MG63 (cell line): ENCODE measurements at regions not wholly inside any gene's neighbourhood (a gene's known extent, or its start where the extent isn't known, plus 50 kb on each side); places are given as distances from the start of the nearest gene placed in this dataset.
A peak's percentile ranks its signal among the peaks of the same experiment; 100 is the strongest.

Experiments used
- DNase-seq: peaks from one replicate; pipeline ENCODE4 v3.0.0-alpha.2; 2020
- H3K27me3 ChIP-seq: fragments of 250-450 bp; sonication (Bioruptor Pico); 2 replicates; pipeline ENCODE4 v1.5.1; 2020; ENCODE audit warnings: mild to moderate bottlenecking, moderate library complexity
- H3K36me3 ChIP-seq: fragments of 250-450 bp; sonication (Bioruptor Pico); 2 replicates; pipeline ENCODE4 v1.5.1; 2020; ENCODE audit warnings: mild to moderate bottlenecking, moderate library complexity
- H3K4me3 ChIP-seq: fragments of 250-450 bp; sonication (Bioruptor Pico); 2 replicates; pipeline ENCODE4 v1.5.1; 2020; ENCODE audit warnings: mild to moderate bottlenecking, moderate library complexity
- H3K9me3 ChIP-seq: fragments of 250-450 bp; sonication (Bioruptor Pico); 2 replicates; pipeline ENCODE4 v1.5.1; 2020; ENCODE audit warnings: mild to moderate bottlenecking, moderate library complexity

- no peak for DNase-seq
- Histone ChIP-seq H3K9me3 (no peaks in the 10 kb centered on the region), H3K27me3 (no peaks in the 10 kb centered on the region), H3K4me3 (no peak overlapping the region), H3K36me3 (no peaks in the 10 kb centered on the region)
Observed at GRCh38 chr12:93273834-93274564, 103.7 kb upstream of the NUDT4 start.

- Histone ChIP-seq H3K27me3 (no peaks in the 10 kb centered on the region), H3K9me3 (no peaks in the 10 kb centered on the region)
- no peak for DNase-seq
Observed at GRCh38 chr12:93274937-93275336, 102.8 kb upstream of the NUDT4 start.

GRCh38 chr12:93275589-93275988, 102.1 kb upstream of the NUDT4 start:
- H3K27me3 ChIP-seq: no peaks in the 10 kb centered on the region
- H3K9me3 ChIP-seq: no peaks in the 10 kb centered on the region
- no peak for DNase-seq
- H3K36me3 ChIP-seq: no peaks in the 10 kb centered on the region
- no peak overlapping the region for H3K4me3 ChIP-seq

More at GRCh38 chr12:93274937-93275336, 102.8 kb upstream of the NUDT4 start:
- no peak overlapping the region for H3K4me3 ChIP-seq
- no peaks in the 10 kb centered on the region for H3K36me3 ChIP-seq

GRCh38 chr12:93279565-93280412, 97.9 kb upstream of the NUDT4 start:
- H3K9me3 ChIP-seq: no peaks in the 10 kb centered on the region
- H3K36me3 ChIP-seq: no peaks in the 10 kb centered on the region
- no peak for DNase-seq
- H3K4me3 ChIP-seq: no peak overlapping the region
- no peaks in the 10 kb centered on the region for H3K27me3 ChIP-seq

GRCh38 chr12:93287149-93287548, 90.6 kb upstream of the NUDT4 start:
- no peak for DNase-seq
- Histone ChIP-seq H3K9me3 (no peaks in the 10 kb centered on the region), H3K27me3 (no peaks in the 10 kb centered on the region), H3K36me3 (no peaks in the 10 kb centered on the region), H3K4me3 (no peak overlapping the region)

- Histone ChIP-seq H3K9me3 (no peaks in the 10 kb centered on the region), H3K27me3 (no peaks in the 10 kb centered on the region), H3K4me3 (no peak overlapping the region), H3K36me3 (no peaks in the 10 kb centered on the region)
- DNase-seq: no peak
Observed at GRCh38 chr12:93288626-93289025, 89.1 kb upstream of the NUDT4 start.

GRCh38 chr12:93290391-93290790, 87.3 kb upstream of the NUDT4 start:
- Histone ChIP-seq H3K4me3 (no peak overlapping the region), H3K36me3 (no peaks in the 10 kb centered on the region), H3K27me3 (no peaks in the 10 kb centered on the region), H3K9me3 (no peaks in the 10 kb centered on the region)
- no peak for DNase-seq

DNA sequence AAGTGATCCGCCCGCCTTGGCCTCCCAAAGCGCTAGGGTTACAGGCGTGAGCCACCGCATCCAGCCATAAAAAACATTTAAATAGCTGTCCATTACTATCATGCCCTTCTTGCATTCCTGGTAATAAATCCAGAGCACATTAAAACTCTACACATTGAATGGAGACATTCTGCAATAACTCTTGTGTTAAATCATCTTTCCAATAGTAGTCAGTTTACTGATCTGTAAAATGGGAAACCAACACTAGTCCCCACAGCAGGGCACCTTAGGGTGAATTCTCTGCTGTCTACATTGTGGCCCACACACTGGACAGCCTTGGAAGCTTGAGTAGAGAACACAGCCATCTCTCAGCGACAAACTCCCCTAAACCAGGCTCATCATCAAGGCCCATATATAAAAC, 85.5 kb upstream of the NUDT4 start:
- no peaks in the 10 kb centered on the region for H3K27me3 ChIP-seq
- H3K36me3 ChIP-seq: no peaks in the 10 kb centered on the region
- DNase-seq: no peak
- H3K9me3 ChIP-seq: no peaks in the 10 kb centered on the region
- H3K4me3 ChIP-seq: no peak overlapping the region

- no peaks in the 10 kb centered on the region for H3K36me3 ChIP-seq
- no peaks in the 10 kb centered on the region for H3K27me3 ChIP-seq
- H3K4me3 ChIP-seq: no peak overlapping the region
- no peak for DNase-seq
- no peaks in the 10 kb centered on the region for H3K9me3 ChIP-seq
Observed at GRCh38 chr12:93292731-93293566, 84.8 kb upstream of the NUDT4 start.

- no peak overlapping the region for H3K4me3 ChIP-seq
- no peaks in the 10 kb centered on the region for H3K9me3 ChIP-seq
- DNase-seq: no peak
- H3K36me3 ChIP-seq: no peaks in the 10 kb centered on the region
- H3K27me3 ChIP-seq: no peaks in the 10 kb centered on the region
Observed at GRCh38 chr12:93297032-93297431, 80.7 kb upstream of the NUDT4 start.

DNA sequence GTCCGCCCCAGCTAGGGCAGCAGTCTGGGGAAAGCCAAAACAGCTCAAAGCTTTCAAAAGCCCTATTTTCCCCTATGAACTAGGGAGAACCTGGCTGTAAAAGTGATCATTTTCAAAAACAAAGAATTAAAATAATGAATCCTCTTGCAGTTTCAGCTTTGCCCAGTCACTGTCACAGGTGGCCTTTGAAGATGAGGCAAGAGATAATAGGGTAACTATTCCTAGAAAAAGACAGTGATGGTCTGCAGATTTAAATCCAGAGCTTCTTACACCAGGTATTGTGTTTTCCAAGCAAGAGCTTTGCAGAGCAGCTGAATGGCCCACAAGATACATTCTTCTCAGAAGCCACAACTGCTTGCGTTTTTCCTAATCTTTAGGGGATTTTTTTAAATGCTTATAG, 80.2 kb upstream of the NUDT4 start:
- Histone ChIP-seq H3K9me3 (no peaks in the 10 kb centered on the region), H3K4me3 (no peak overlapping the region), H3K27me3 (no peaks in the 10 kb centered on the region), H3K36me3 (no peaks in the 10 kb centered on the region)
- no peak for DNase-seq

GRCh38 chr12:93299262-93299846, 78.4 kb upstream of the NUDT4 start:
- DNase-seq: no peak
- H3K27me3 ChIP-seq: no peaks in the 10 kb centered on the region
- H3K4me3 ChIP-seq: no peak overlapping the region
- H3K9me3 ChIP-seq: no peaks in the 10 kb centered on the region
- H3K36me3 ChIP-seq: no peaks in the 10 kb centered on the region

- no peak for DNase-seq
- peaks cover 2% of the 10 kb centered on the region; the same call in 1 of the 2 replicates for H3K9me3 ChIP-seq
- no peaks in the 10 kb centered on the region for H3K27me3 ChIP-seq
- H3K4me3 ChIP-seq: no peak overlapping the region
- H3K36me3 ChIP-seq: no peaks in the 10 kb centered on the region
Observed at GRCh38 chr12:93300611-93301021, 77.1 kb upstream of the NUDT4 start.

- DNase-seq: peak; percentile 74
- Histone ChIP-seq H3K27me3 (no peaks in the 10 kb centered on the region), H3K36me3 (no peaks in the 10 kb centered on the region), H3K4me3 (no peak overlapping the region), H3K9me3 (peaks cover 12% of the 10 kb centered on the region)
Observed at GRCh38 chr12:93302331-93303229, 75.1 kb upstream of the NUDT4 start.

- Histone ChIP-seq H3K27me3 (no peaks in the 10 kb centered on the region), H3K36me3 (no peaks in the 10 kb centered on the region), H3K4me3 (no peak overlapping the region), H3K9me3 (peaks cover 12% of the 10 kb centered on the region)
- DNase-seq: no peak
Observed at GRCh38 chr12:93306636-93307035, 71.1 kb upstream of the NUDT4 start.

GRCh38 chr12:93308281-93308680, 69.4 kb upstream of the NUDT4 start:
- no peak for DNase-seq
- Histone ChIP-seq H3K27me3 (no peaks in the 10 kb centered on the region), H3K4me3 (no peak overlapping the region), H3K9me3 (peaks cover 12% of the 10 kb centered on the region), H3K36me3 (no peaks in the 10 kb centered on the region)
